ENCODE measurements at regions not wholly inside any gene's neighbourhood (a gene's known extent, or its start where the extent isn't known, plus 50 kb on each side); places are given as distances from the start of the nearest gene placed in this dataset.

- no peak for DNase-seq (ENCODE audit: low spot score)
Observed at GRCh38 chr1:106568201-106568974, 488.1 kb upstream of the PRMT6 start.

- DNase-seq (ENCODE audit: low spot score), result no peak
Observed at GRCh38 chr1:106571109-106571508, 485.4 kb upstream of the PRMT6 start.

GRCh38 chr1:106584107-106584506 is 472.4 kb upstream of the PRMT6 start:
- no peak for DNase-seq (ENCODE audit: low spot score)

GRCh38 chr1:106584676-106585075 is 471.8 kb upstream of the PRMT6 start:
- DNase-seq (ENCODE audit: low spot score), result no peak

DNA sequence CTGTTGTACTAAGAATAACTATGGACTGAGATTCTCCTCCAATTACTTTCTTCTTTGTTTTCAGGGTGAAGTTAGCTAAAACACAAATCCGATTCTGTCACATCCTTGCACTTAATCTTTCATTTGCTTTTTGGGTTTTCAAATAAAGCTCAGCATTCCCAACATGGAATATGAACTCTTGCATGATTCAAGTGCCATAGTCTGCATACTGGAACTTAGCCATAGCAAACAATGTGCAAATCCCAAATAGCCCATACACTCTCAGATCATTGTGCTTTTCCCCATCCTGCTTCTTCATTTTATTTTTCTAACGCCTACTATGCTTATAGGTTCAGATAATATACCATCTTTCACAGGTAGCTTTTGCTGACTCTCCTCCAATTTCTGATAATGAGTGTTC is 455.8 kb upstream of the PRMT6 start:
- no peak for DNase-seq (ENCODE audit: low spot score)

DNA sequence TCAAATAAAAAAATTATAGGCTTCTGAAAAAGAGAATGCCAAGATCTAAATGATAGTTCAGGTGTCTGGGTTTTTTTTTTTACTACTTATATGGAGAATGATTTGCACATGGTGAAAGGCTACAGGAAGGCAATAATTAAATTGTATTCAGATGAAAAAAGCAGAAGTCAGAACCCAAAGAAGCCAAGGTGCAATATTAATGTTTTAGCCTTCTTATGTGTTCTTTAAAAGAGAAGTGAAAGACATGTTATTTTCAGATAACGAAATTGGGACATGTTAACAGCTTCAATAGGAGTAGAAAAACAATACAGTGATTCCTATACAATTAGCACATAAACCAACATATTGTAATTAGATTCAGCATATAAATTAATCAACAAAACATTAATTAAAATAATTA is 452.9 kb upstream of the PRMT6 start:
- DNase-seq (ENCODE audit: low spot score), result no peak

DNA sequence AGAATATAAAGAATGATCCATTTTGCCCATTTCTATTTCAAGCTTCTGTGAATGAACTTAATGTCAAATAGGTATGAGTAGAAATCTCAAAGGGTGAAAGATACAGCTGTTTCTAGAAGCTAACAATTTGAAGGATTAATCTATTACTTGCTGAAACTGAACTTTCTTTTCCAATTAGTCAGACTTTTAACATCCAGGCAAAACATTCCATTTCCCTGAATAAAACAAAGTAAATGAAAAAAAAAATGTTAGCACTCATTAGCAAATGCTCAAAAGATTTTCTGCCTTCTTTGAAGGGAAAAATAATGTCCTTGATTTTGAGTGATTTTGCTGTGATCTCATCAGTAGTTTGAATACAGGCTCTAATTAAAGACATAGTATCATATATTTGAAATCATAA is 447.6 kb upstream of the PRMT6 start:
- DNase-seq (ENCODE audit: low spot score), result no peak

- no peak for DNase-seq (ENCODE audit: low spot score)
Observed at GRCh38 chr1:106613068-106613467, 443.4 kb upstream of the PRMT6 start.

- DNase-seq (ENCODE audit: low spot score), result no peak
Observed at GRCh38 chr1:106613861-106614260, 442.6 kb upstream of the PRMT6 start.

DNA sequence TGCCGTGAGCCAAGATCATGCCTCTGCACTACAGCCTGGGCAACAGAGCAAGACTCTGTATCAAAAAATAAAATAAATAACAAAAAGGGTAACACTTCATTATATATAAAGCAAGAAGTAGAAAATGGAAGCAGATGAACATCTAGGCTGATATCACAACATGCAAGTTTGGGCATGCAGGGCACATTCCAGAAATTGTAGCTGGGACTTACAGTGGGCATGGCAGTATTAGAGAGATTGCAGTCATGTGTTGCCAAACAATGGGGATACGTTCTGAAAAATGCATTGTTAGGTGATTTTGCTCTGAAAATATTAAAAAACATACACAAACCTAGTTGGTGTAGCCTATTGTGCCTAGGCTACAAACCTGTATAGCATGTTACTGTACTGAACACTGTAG is 441.0 kb upstream of the PRMT6 start:
- no peak for DNase-seq (ENCODE audit: low spot score)

DNA sequence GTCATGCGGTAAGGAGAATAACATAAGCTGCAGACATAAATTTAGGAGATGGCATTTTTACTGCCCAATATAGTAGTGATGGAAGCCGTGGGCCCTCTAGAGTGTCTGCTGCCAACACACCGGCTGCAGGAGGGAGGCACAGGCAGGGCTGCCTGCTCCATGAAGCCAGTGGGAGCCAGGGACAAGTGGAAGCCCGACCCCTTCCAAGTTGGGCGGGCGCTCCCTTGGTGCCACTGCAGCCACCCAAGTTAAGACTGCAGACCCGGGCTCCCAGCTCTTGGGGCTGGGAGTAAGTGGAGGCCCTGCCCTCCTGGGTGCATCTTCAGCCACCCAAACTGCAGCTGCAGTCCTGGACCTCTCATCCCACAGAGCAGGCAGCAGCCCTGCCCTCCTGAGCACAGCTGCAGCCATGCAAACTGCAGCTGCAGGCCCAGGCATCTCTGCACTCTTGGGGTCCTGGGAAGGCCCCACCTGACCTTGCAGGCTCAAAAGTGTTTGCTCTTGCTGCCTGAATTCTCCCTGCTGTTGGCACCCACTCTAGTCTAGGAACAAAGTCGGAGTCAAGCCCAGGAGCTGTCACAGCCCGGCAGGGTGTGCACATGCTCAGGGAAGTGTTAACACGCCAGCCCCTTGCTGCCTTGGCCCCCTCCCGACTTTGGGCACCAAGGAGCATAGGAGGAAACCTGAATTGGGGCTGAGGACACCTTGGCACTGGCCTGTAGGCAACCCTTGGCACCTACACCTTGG is 437.2 kb upstream of the PRMT6 start:
- DNase-seq (ENCODE audit: low spot score), result no peak

DNA sequence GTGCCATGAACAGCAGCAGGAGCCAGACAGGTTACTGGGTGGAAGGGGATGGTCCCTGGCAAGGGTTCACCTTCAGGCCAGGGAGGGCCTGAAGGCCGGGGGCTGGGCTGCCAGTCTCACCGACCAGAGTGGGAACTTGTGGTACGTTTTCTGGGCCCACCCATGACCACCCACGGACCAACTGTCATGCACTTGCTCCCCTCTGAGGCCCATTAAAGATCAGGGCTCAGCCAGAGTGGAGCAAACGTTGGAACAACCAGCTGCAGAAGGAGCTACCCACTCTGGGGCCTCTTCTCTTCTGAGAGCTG is 436.7 kb upstream of the PRMT6 start:
- no peak for DNase-seq (ENCODE audit: low spot score)

- no peak for DNase-seq (ENCODE audit: low spot score)
Observed at GRCh38 chr1:106620521-106620954, 435.9 kb upstream of the PRMT6 start.

DNA sequence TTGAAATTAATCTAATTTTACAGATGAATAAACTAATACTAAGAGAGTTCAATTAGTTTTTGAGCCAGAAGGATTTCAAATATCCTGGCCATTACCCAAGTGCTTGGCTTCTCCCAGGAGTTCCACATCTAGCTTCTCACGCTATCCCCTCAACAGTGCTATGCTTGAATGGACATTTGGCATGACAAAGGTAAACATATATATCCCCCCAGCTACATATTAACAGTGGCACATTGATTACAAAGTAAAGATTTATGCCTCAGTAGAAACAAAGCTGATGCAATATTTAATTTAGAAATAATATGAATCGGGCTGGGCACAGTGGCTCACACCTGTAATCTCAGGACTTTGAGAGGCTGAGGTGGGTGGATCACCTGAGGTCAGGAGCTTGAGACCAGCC is 434.6 kb upstream of the PRMT6 start:
- DNase-seq (ENCODE audit: low spot score), result no peak

DNA sequence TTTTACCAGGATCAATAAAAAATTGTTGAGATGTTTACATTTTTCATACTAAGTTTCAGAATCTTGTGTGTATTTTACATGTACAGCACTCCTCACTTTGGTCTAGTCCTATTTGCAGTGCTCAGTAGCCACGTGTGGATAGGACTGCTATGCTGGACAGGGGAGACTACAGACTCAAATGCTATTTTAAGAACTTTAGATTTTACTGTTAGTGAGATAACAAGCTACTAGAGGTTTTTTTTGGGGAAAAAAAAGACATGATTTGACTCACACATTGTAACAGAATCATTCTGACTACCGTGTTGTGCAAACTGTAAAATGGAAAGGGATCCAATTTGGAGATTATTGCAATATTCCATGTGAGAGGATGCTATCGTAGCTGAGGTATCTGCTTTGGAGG is 418.9 kb upstream of the PRMT6 start:
- no peak for DNase-seq (ENCODE audit: low spot score)

GRCh38 chr1:106646261-106646784 is 410.2 kb upstream of the PRMT6 start:
- no peak for DNase-seq (ENCODE audit: low spot score)

DNA sequence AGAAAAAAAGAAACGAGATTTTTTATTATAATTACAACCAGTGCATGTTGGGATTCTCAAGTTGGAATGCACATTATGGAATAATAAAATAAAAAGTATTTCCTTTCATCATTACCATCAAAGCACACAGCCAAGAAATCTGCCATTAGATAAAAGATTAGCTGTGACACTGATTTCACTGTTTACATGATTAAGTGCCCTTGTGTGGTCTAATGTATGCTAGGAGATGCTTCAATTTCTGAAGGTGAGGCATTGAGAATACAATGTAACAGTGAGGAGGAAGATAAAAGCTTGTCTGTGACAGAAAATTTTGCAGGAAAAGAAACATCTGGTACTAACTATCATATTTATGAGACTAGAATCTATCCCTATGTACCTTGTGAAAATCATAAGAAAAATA is 409.7 kb upstream of the PRMT6 start:
- no peak for DNase-seq (ENCODE audit: low spot score)

DNA sequence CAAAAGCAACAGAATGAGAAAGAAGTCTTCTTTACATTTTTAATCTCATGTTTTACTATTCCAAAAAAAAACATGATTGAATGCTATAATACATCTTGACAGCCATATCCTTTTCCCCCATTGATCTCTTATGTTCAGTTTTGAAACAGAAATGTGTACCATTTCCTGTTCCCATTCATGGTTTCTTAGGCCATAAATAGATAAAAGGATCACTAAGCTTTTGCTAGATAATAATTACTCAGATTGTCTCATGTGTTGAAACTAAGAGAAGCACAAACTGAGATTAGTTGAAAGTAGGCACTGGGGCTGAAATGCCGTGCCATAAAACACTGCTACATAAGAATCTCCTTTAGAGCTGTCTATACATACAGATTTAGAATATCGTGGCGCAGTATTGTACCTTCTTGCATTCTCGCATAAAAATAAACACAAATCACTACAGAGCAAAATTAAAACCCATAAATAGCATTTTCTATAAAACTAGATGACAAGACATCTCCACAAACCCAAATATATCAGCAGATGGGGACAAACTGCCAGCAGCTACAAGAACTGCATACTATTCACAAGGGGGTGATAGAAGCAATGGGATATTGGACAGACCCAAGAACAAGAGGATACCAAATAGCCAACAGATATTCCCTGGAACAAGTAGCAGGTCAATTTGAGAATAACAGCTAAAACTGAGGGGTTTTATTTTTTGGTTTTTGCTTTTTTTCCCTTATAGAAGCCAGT is 405.3 kb upstream of the PRMT6 start:
- no peak for DNase-seq (ENCODE audit: low spot score)

DNA sequence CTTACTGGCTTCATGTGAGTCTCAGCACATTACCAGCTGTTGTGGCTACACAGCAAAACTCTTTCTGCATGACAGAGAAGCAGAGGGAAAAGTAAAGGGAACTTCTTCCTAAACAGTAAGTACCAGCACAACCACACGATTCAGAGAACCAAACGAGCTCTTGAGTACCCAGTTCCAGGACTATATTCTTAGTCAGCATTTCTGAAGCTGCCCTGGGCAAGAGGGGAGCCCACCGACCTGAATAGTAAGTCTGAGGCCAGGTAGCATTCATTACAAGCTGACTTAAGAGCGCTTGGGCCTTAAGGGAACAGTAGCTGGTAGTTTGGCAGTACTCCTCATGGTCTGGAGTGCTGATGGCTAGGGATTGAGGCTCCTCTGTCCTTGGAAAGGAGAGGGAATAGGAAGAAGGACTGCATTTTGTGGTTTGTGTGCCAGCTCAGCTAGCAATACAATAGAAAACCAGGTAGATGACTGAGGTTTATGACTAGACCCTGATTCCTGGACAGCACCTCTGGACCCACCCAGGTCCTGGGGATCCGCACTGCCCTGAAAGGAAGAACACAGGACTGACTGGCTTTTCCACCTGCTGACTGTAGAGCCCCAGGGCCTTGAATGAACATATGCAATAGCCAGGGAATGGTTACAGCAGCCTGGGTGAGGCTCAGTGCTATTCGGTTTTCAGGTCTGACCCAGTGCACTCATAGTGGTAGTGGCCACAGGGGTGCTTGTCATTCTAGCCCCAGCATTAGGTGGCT is 396.8 kb upstream of the PRMT6 start:
- no peak for DNase-seq (ENCODE audit: low spot score)

DNA sequence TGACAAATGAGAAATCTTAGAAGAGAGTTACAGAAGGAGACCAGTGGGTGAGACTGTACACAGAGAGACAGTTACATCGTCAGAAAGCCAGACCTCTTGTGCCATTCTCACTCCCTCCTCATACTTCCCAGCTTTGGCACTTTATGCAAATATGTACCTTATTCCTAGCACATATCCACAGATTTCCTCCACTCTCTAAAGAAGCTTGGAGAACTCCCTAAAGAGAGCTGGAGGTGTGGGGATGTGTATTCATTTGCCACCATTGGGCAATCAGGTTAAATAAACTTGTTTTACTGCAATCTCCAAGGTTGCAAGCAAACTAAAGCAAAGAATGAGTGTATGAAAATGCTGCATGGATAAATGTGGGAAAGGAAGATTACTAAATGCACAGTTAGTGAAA is 380.9 kb upstream of the PRMT6 start:
- no peak for DNase-seq (ENCODE audit: low spot score)

DNA sequence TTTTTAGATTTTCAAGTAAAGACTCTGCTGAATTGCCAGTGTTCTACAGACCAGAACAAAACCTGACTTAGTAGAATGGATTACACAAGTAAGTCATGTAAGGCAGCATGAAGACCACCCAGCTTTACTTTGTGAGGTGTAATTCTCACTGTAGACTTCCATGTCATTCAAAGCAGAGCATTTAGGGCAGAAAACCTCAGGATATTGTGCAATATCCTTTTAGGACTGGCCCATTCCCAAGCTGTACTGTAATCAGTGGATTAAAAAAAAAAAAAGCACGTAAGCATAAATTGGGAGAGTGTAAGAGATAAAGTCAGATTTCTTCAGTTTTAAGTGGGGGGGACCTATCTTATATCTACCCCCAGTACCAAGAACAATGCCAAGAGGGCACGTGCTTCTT is 380.5 kb upstream of the PRMT6 start:
- DNase-seq (ENCODE audit: low spot score), result no peak

DNA sequence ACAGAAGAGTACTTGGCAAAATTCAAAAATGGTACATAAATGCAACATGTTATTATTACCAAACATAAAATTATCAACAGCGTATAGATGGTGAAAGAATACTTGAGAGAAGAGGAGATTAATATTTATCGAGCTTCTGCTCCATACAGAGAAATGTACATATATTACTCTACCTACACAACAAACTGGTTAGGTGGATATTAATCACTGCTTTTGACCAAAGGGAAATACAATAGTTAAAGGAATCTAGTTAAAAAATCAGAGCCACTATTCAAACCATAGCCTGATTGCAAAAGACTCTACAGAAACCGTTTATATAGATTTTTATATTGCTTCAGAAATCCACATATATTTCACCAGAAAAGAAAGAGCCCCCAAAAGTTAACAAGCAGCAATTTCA is 379.3 kb upstream of the PRMT6 start:
- no peak for DNase-seq (ENCODE audit: low spot score)

All from CD4-positive, alpha-beta T cell treated with Interleukin-15 for 4 hours (primary cell).